PC-3 (cell line): ENCODE measurements at regions not wholly inside any gene's neighbourhood (a gene's known extent, or its start where the extent isn't known, plus 50 kb on each side); places are given as distances from the start of the nearest gene placed in this dataset.

ENCODE experiments used
- ATAC-seq: fragments of 200-7000 bp; cut with Tn5 transposase; 2 replicates; pipeline ENCODE4 v1.9.1; 2020; ENCODE audit warnings: mild to moderate bottlenecking, moderate library complexity
- BruUV-seq: library from RNA; stranded (reverse); fragments of 400-500 nt; replicated peaks from 2 replicates; lab custom pipeline; 2021; lab: Mats Ljungman, UMichigan
- CTCF ChIA-PET: fragments of 300-600 bp; sonication (Branson Sonifier 250); formaldehyde crosslinking; loops from one replicate; lab custom pipeline; 2022; ENCODE audit warnings: antibody characterized with exemption; lab: Charles Lee
- POLR2A ChIA-PET: fragments of 300-600 bp; sonication (Branson Sonifier 250); formaldehyde crosslinking; loops from one replicate; lab custom pipeline; 2022; ENCODE audit warnings: antibody characterized with exemption; ENCODE audit not compliant: unreplicated experiment; lab: Charles Lee
- DNase-seq: peaks from one replicate; pipeline ENCODE4 v3.0.0-alpha.2; 2015
- H2AFZ ChIP-seq: fragments of 300-600 bp; sonication (generic); 2 replicates; pipeline ENCODE4 v1.6.0; 2016; ENCODE audit warnings: antibody characterized with exemption, low read length
- H3F3A ChIP-seq: fragments of 300-600 bp; sonication (generic); one replicate; pipeline ENCODE4 v1.6.0; 2017; ENCODE audit warnings: antibody characterized with exemption, low read length, control low read depth, mild to moderate bottlenecking; ENCODE audit not compliant: unreplicated experiment
- H3K27ac ChIP-seq: fragments of 300-600 bp; sonication (generic); 2 replicates; pipeline ENCODE4 v1.5.1; 2016; ENCODE audit warnings: mild to moderate bottlenecking, low read length
- H3K27me3 ChIP-seq: fragments of 300-600 bp; sonication (generic); 2 replicates; pipeline ENCODE4 v1.6.1; 2016; ENCODE audit warnings: low read length, mixed read lengths
- H3K36me3 ChIP-seq: fragments of 300-600 bp; sonication (generic); 2 replicates; pipeline ENCODE4 v1.6.1; 2016; ENCODE audit warnings: low read depth, mixed run types, low read length, mixed read lengths
- H3K4me1 ChIP-seq: fragments of 300-600 bp; sonication (generic); 2 replicates; pipeline ENCODE4 v1.5.1; 2016; ENCODE audit warnings: low read length; ENCODE audit not compliant: insufficient read depth
- H3K4me2 ChIP-seq: fragments of 300-600 bp; sonication (generic); 2 replicates; pipeline ENCODE4 v1.6.0; 2016; ENCODE audit warnings: low read length
- H3K4me3 ChIP-seq: fragments of 300-600 bp; sonication (generic); 2 replicates; pipeline ENCODE4 v1.5.1; 2016; ENCODE audit warnings: mild to moderate bottlenecking, low read length, mixed read lengths
- H3K79me2 ChIP-seq: fragments of 300-600 bp; sonication (generic); 2 replicates; pipeline ENCODE4 v1.6.1; 2017; ENCODE audit warnings: low read length, mixed read lengths
- H3K9ac ChIP-seq: fragments of 300-600 bp; sonication (generic); 2 replicates; pipeline ENCODE4 v1.6.0; 2016; ENCODE audit warnings: mild to moderate bottlenecking, low read length
- H3K9me2 ChIP-seq: fragments of 300-600 bp; sonication (generic); replicated peaks from 2 replicates; pipeline ENCODE4 v1.6.1; 2016; ENCODE audit warnings: mixed run types, low read length, mixed read lengths
- H3K9me3 ChIP-seq: fragments of 300-600 bp; sonication (generic); 2 replicates; pipeline ENCODE4 v1.6.1; 2016; ENCODE audit warnings: low read length, mixed read lengths
- H4K20me1 ChIP-seq: fragments of 300-600 bp; sonication (generic); 2 replicates; pipeline ENCODE4 v1.6.1; 2016; ENCODE audit warnings: low read length, mixed read lengths
- CTCF ChIP-seq: fragments of 300-600 bp; sonication (generic); conservative IDR thresholded peaks from 2 replicates; pipeline ENCODE4 v1.5.1; 2017; ENCODE audit warnings: antibody characterized with exemption, low read depth, mild to moderate bottlenecking, low read length
- EZH2 ChIP-seq: fragments of 300-600 bp; sonication (generic); IDR thresholded peaks from one replicate; pipeline ENCODE4 v1.6.1; 2017; ENCODE audit warnings: antibody characterized with exemption, mild to moderate bottlenecking, low read length; ENCODE audit not compliant: unreplicated experiment
- EZH2phosphoT487 ChIP-seq: fragments of 300-600 bp; sonication (generic); IDR thresholded peaks from 2 replicates; pipeline ENCODE4 v1.6.1; 2018; ENCODE audit warnings: mild to moderate bottlenecking, antibody characterized with exemption, low read length, borderline replicate concordance
- intact Hi-C: fragments of 100-400 bp; cut with micrococcal nuclease; formaldehyde crosslinking; loops from 2 replicates; pipeline ENCODE4 v1.9.0; 2023

GRCh38 chr3:72550582-72551262 is 297.5 kb downstream of the SHQ1 start:
- TF ChIP-seq CTCF (no peak), EZH2phosphoT487 (no peak), EZH2 (no peak)
- H3K4me2 ChIP-seq, result no peak overlapping the region
- DNase-seq (no peak), ATAC-seq (no peak)
- ChIA-PET CTCF (no interaction called here), POLR2A (no interaction called here)
- H3K27ac ChIP-seq, result no peak overlapping the region
- no peaks in the 10 kb centered on the region for H3K79me2 ChIP-seq
- H3F3A ChIP-seq, result no peaks in the 10 kb centered on the region
- no peaks in the 10 kb centered on the region for H3K9me2 ChIP-seq
- no peaks in the 10 kb centered on the region for H3K27me3 ChIP-seq
- H3K36me3 ChIP-seq, result no peaks in the 10 kb centered on the region
- H3K4me1 ChIP-seq, result no peaks in the 10 kb centered on the region
- intact Hi-C loops, result no loop called here
- no peak overlapping the region for H3K4me3 ChIP-seq
- H2AFZ ChIP-seq, result no peak overlapping the region
- H3K9me3 ChIP-seq, result no peaks in the 10 kb centered on the region
- H3K9ac ChIP-seq, result no peak overlapping the region
- BruUV-seq, result no TSS peak
- H4K20me1 ChIP-seq, result no peaks in the 10 kb centered on the region

GRCh38 chr3:72549761-72550581 is 298.3 kb downstream of the SHQ1 start:
- peak; percentile 15; the same call in 1 of the 2 replicates for ATAC-seq
- DNase-seq, result no peak
- no peak for TF ChIP-seq EZH2phosphoT487
- no peak for TF ChIP-seq EZH2
- no peak for TF ChIP-seq CTCF
- H4K20me1 ChIP-seq, result no peaks in the 10 kb centered on the region
- H3K9me3 ChIP-seq, result no peaks in the 10 kb centered on the region
- H3K79me2 ChIP-seq, result no peaks in the 10 kb centered on the region
- intact Hi-C loops, result no loop called here
- ChIA-PET CTCF (no interaction called here), POLR2A (no interaction called here)
- no peaks in the 10 kb centered on the region for H3K9me2 ChIP-seq
- H3F3A ChIP-seq, result no peaks in the 10 kb centered on the region
- no peaks in the 10 kb centered on the region for H3K4me1 ChIP-seq
- no peaks in the 10 kb centered on the region for H3K36me3 ChIP-seq
- BruUV-seq, result no TSS peak
- no peaks in the 10 kb centered on the region for H3K27me3 ChIP-seq
- H3K4me3 ChIP-seq, result no peak overlapping the region
- peak overlapping the region; percentile 28; the same call in 1 of the 2 replicates for H3K4me2 ChIP-seq
- H3K27ac ChIP-seq, result no peak overlapping the region
- H3K9ac ChIP-seq, result no peak overlapping the region
- H2AFZ ChIP-seq, result no peak overlapping the region; the same call in 1 of the 2 replicates

GRCh38 chr3:72548981-72549380 is 299.3 kb downstream of the SHQ1 start:
- ChIA-PET CTCF (no interaction called here), POLR2A (no interaction called here)
- no peaks in the 10 kb centered on the region for H3K4me1 ChIP-seq
- no peak for ATAC-seq
- no TSS peak for BruUV-seq
- H3K9me3 ChIP-seq, result no peaks in the 10 kb centered on the region
- no peak overlapping the region for H3K4me3 ChIP-seq
- DNase-seq, result no peak
- H3K27me3 ChIP-seq, result no peaks in the 10 kb centered on the region
- H2AFZ ChIP-seq, result no peak overlapping the region
- H3K27ac ChIP-seq, result no peak overlapping the region
- no peaks in the 10 kb centered on the region for H3K36me3 ChIP-seq
- no peak for TF ChIP-seq EZH2phosphoT487
- no peak for TF ChIP-seq CTCF
- TF ChIP-seq EZH2, result no peak
- H3K4me2 ChIP-seq, result no peak overlapping the region
- H4K20me1 ChIP-seq, result no peaks in the 10 kb centered on the region
- no peaks in the 10 kb centered on the region for H3K9me2 ChIP-seq
- no peaks in the 10 kb centered on the region for H3K79me2 ChIP-seq
- H3F3A ChIP-seq, result no peaks in the 10 kb centered on the region
- intact Hi-C loops, result no loop called here
- no peak overlapping the region for H3K9ac ChIP-seq
